ENCODE measurements at regions not wholly inside any gene's neighbourhood (a gene's known extent, or its start where the extent isn't known, plus 50 kb on each side); places are given as distances from the start of the nearest gene placed in this dataset.

DNA sequence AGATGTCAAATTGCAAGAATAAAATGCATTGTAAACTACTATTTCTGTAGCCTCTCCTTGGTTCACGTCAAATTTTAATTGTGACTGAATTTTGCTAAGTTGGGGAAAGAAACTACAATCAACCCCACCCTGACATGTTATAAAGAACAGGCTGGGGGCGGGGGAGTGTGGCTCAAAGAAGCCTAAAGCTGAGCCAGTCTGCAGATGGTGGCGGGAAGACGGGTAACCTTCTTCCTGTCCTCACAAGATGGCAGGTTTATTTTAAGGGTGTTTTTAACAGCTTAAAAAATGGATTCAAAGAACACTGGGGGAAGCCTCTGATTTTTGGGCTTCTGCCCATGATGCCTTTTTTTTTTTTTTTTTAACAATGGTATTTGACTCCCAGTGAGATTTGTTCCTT is 68.5 kb upstream of the MELK start:
- no peak for TF ChIP-seq CTCF (IDR thresholded peaks at IDR 0.05)
- TF ChIP-seq POLR2A (IDR thresholded peaks at IDR 0.05) = no peak
